NCI-H2171 (cell line): ENCODE measurements at regions not wholly inside any gene's neighbourhood (a gene's known extent, or its start where the extent isn't known, plus 50 kb on each side); places are given as distances from the start of the nearest gene placed in this dataset.
A peak's percentile ranks its signal among the peaks of the same experiment; 100 is the strongest.

ENCODE experiments used
- DNase-seq: peaks from one replicate; lab custom pipeline; 2025; lab: John Stamatoyannopoulos, UW

DNA sequence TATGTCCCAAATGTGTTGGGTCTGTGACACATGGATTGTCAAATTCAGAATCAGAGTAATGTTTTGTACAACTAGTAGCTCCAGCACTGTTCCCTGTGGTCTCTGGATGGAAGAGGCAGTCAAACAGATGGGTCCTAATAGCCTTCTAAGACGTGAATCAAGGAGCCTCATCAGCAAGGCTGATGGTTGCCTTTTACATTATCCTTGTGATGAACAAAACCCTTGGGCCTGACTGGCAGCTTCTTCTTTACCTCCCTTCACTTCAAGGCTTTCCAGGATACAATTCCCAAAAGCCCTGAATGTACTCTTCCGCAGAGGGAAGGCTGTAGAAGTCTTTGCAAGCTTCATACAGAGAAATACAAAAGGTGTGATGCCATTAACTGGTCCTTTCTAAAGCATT, 633.3 kb downstream of the USP25 start:
- DNase-seq, result no peak

DNA sequence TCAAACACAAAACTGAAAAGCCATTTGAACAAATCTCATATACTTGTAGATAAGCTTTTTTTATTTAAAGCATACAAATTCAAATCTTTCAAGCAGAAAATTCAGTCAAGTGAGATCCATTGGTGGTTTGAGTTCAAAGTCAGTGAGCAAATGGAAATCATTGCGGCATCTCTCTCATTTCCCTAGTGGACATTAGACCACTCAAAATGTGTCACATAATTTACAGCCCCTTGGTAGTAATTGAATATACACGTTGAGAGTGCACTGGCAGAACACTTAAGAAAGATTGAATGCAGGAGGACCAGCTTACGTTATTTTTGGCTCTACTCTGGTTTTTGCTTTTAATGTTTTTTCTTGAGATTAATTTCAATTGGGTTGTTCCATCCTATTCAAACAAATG, 633.7 kb downstream of the USP25 start:
- DNase-seq, result no peak

DNA sequence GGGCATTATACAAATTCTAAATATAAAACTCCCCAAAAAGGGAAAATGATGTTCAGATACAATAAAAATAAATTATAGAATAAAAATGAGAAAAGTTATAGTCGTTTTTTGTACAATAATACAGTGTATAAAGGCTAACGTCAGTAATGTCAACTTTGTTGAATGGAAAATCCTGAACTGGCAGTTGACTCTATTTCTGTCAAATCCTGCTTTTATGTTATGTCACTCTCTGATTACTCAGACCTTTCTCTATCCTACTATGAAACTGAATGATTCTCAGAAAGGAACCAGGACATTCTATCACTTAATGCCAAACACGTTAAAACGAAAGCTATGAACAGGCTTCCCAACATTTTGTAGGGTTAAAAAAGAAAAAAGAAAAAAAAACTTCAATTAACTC, 636.4 kb downstream of the USP25 start:
- DNase-seq, result no peak

DNA sequence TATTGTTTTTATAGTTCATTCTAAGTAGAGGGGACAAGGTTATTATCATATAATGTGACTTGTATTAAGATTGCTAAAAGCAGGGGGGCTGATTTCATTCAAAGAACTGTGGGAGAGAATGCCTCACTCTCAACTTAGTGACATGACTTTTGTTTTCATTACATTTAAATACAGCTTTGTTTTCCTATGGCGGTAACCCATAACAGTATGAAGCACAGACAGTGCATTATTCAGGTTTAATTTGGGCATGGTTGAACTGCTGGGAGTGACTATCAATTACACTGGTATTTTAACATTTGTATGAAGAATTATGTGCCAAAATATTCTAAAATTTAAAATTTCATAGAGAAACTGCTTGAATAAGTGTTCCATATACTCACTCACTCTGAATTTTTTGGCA, 637.3 kb downstream of the USP25 start:
- no peak for DNase-seq

DNA sequence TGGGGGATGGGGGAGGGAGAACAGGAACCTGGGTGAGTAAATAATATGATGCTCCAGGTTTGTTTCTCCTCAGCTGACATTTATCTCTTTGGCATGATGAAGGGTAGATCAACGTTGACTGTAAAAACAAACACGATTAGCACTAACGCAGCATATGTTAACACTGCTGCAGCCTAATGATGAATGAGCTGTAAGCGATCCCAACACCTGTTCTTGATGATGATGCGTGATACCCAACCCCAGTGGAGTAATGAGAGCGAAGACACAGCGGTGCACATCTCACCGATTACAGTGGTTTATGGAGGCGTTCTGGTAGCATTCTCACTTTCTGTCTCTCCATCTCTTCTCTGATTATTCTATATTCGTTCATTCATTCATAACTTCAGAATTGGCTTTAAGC, 640.4 kb downstream of the USP25 start:
- peak; percentile 12 for DNase-seq

DNA sequence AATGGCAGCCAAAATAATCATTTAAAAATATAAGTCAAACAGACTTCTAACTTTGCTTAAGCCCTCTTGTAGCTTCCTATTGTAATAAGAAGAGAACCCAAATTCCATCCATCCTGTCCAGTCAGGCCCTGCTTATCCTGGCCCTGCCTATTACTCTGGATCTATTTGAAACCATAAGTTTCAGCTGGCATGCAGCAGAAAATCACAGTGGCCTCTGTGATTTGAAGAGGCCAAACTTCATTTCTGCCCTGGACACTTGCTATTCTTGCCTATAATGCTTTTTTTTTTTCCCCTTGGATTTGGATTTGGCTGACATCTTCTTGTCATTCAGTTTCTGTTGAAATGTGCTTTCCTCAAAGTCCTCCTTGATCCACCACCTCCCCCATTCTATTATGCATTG, 642.8 kb downstream of the USP25 start:
- DNase-seq, result no peak

DNA sequence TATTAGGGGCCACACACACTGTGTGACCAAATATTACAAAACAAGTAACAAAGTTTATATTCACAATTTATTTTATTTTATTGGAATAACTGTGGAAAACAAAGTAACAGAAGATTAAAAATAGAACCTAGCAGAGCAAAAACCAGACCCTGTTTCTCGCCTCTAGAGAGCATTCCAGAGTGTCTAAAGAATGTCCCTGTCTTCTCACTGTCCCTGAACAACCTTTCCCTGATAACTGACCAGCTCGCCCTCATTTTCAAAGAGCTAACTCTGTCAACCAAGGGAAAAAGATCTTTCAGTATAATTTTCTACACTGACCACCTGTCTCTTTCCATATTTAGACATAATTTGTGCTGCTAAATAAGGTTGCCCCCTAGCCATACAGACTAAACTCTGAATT, 646.9 kb downstream of the USP25 start:
- DNase-seq, result no peak

DNA sequence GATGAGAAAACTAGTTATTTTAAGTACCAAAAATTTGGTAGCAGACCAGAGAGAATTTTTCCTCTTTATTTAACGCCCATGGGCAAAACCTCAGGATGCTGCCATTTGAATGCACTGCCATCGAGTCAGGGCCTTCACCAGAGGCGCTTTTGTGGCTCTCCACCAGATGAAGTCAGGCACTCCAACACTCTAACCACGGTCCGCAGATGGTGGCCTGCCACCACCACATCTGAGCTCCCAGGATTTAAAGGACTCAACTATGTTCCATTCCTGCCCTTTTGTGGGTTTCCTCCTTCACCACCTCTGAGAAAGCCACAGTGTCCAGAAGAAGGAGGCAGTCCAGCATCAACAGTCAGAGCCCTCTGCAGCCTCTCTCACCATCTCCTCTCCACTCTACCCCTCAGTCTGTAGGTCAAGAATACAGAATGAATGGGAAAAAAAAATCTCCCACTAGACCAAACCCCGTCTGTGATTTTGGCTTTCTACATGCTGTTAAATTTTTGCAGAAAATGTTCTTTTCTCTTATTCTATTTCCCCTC, 647.4 kb downstream of the USP25 start:
- DNase-seq, result no peak

DNA sequence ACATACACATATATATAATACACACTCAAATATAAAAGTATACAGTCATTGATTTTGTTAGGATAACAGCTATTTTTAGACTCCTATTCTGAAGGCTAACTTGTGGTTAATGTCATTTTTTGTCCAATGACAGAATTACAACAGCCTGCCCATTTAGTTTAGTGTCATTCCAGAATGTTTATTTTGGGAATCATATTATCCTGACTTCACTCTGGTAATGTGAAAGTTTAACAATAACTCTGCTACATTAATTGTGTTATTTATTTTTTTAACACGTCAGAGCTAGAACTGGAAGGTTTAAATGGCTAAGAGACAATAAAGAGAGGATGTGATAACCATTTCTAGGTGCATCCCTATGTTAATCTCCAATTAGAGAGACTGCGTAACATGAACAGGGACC, 648.1 kb downstream of the USP25 start:
- DNase-seq, result no peak

DNA sequence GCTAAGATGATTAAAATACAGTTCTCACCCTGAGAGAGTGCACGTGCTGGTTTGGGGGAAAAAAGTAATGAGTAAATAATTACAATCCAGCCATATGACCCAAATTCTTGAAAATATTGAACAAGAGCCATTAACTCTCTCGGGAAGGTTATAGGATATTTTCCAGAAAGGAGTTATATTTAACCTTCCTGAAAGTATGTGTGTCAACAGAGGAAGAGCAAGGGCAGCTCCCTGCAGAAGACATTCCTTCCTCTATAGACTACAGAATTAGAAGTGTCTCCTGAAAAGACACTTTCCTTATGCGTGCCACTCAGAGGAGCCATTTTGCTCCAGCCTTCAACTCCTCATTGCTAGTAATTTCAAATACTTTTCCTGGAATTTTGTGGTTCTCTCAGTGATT, 648.7 kb downstream of the USP25 start:
- DNase-seq, result no peak

DNA sequence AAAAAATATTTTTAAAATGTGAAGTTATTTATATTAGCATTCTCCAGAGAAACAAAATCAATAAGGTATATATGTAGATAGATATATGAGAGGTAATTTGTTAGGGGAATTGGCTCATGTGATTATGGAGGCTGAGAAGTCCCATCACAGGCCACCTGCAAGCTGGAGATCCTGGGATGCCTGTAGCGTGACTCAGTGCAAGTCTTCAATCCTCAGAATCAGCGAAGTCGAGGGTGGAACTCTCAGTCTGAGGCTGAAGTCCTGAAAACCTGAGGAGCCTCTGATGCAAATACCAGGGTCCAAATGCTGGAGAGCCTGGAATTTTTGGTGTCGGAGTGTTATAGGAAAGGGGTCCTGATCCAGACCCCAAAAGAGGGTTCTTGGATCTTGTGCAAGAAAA, 658.5 kb downstream of the USP25 start:
- DNase-seq, result no peak

DNA sequence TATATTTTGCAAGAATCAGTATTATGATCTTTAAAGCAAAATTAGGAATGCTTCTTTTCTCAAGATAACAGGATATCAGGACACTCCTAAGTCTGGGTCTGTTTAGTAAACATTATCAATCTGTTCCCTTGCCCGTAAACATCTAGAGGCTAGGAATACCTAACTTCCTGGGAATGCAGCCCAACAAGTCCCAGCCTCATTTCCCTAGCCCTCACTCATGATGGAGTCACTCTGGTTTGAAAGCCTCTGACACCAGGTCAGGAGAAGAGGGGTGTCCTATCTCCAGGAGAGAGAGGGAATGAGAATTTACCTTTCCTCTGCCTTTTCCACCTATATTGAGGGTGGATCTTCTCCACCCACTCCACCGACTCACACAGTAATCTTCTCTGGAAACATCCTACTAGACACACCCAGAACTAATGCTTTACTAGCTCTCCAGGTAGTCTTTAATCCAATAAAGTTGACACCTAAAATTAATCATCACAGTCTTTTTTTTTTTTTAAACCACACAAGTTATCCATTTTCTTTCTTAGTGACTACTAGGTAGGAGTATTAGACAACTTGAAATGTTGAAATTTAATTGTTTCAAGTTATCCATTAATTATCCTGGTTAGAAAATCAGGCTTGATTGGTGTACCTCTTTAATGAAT, 659.3 kb downstream of the USP25 start:
- DNase-seq, result no peak

DNA sequence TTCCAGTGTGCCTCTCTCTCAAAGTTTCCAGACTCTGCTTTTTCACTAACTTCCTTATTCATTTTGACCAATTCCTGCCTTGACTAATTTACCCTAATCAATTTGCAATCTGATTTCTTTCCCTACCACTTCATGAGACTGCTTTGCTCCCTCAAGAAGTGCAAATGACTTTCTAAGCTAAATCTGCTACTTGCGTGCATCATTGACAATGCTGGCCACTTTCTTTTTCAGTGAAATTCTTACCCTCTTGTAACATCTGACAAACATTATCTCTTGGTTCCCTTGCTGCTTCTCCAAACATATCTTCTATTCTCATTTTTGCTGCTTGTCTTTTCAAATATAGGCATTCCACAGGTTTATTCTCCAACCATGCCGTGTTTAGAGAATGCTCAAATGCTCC, 659.9 kb downstream of the USP25 start:
- DNase-seq, result no peak

DNA sequence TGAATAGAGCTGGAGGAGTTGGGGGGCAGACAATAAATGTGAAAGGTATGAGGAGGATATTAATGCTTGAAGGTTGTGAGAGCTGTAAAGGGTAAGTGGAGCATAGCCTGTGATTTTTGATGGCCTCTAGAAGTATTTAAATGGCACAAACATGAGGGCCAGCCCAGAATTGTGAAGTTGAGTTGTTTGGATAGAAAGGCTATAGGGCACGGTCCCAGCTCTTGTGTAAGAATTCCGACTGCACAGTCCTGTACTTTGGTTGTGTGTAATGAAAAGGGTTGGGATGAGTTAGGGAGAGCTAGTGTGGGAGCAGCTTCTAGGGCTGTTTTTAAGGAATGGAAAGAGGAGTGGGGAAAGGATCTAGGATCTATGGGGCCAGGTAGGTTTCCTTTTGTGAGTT, 665.5 kb downstream of the USP25 start:
- DNase-seq, result no peak

DNA sequence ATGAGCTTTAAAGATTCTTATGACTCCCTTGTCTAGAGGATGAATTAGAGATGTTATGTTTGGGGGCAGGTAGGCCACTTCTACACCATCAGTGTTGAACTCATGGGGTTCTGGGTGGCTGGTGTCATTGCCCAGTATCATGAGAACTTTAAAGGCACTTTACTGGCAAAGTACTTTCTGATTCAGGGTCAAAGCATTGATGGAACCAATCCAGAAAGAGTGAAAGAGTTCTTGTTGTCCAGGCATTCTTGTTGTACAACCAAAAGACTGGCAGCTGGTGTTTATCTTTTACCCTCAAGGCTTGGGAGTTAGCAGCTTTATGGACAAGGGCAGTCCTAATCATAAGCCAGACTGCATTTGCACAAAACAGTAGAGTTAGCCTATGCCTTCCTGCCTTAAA, 673.0 kb downstream of the USP25 start:
- no peak for DNase-seq

DNA sequence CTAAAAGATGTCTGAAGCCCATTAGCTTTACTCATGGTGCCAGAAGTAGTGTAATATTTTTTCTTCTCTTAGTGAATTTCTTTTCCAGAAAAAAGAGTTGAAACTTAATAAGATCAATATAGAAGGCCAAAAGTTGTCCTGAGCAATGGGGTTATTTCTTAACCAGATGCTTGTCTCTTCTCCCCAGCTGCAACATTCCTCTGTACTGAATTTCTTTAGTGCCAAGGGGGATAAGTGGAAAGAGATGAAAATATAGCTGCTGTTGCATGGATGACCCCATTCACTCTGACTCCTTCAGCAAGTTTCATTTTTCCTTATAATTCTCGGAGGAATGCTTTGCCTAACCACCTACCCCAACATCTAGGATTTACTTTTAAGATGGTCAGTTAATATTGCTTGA, 675.0 kb downstream of the USP25 start:
- no peak for DNase-seq

DNA sequence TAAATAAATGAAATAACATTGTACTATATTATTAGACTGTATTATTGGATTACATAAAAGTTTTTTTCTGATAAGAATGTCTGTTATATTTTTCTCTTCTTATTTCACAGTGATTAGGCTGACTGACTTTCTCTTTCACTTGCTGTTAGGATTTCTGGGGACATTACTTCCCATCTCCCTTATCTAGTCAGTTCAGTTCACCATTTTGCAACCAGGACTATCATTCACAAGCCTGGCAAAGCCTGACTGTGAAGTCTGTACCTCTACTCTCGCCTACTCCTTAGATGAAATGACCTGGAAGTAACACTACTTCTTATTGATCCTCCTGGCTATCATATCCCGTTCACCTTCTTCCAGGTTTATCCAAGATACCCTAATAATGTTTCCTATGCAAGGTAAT, 676.6 kb downstream of the USP25 start:
- DNase-seq, result no peak

DNA sequence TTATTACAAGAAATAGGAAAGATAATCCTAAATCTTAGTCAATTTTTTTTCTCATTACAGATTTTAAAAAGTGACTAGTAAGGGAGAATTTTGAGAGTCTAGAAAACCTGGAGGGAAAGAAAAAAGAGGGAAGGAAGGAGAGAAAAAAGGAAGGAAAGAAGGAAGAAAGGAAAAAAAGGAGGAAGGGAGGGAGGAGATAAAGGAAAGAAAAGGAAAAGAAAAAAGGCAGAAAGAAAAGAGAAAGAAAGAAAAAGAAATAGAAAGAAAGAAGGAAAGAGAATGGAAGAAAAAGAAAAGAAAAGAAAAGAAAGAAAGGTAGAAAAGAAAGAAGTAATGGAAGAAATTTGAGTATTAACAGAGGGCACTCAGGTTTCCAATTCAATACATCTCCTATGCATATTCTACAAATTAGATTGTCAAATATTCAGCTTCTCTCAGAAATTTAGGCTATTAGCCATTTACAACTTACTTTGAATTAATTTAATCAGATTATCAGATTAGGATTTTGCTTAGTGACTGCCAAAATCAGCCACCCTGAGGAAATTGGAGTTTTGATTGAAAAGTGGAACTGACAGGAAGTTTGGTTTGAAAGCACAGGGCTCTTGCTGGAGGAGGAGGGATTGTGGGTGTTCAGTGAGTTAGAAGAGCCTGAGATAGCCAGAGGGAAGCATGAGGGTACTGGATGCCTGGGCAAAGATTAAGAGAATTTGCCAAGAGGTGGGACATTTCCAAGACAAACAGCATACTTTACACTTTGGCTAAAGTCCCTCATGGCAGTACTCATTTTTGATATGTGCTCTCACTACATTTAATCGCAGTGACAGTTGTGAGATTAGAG, 677.8 kb downstream of the USP25 start:
- no peak for DNase-seq

DNA sequence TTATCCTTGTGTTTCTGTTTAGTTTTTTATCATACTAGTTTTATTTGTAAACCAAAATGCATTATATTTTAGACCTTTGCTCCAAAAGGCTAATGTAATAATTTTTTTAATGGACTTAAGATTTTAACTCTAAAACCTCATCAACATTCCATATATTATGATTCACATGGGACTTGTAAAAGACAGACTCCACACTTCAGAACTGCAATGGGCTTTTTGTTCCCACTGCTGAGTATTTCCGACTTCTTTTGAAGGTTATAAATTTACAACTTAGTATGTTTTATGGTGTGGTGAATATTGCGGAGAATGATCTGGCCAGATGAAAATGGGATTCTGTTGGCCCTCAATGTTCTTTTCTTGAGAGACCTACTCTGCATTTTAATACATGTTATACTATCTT, 678.5 kb downstream of the USP25 start:
- DNase-seq, result no peak

DNA sequence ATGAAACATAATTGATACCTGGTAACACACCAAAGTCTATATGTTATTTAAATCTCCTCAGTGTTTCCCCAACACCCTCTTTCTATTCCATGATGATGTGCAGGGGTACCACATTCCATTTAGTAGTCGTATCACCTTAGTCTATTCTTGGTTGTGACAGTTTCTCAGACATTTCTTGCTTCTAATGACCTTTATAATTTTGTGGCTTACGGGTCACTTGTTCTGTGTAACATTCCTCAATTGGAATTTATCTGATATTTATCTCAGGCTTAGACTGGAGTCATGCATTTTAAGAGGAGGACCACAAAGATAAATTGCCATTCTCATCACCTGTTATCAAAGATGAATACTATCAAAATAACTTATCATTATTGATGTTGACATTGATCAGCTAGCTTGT, 679.6 kb downstream of the USP25 start:
- no peak for DNase-seq

DNA sequence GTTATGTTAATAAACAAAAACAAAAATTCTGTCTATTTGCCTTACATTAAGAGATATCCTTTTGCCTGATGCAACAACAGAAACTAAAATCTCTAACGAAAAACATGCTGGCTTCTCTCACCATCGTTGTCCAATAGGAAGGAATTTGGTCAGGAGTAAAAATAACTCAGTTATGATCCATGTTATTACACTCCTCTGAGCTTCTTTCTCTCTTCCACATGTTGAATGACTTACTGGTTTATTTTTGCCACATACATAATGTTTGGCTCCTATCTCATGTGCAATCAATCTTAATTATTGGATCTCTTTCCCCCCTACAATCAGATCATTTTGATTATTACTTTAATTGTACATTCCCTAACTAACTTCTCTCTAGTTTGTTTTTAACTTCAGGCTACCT, 688.4 kb downstream of the USP25 start:
- no peak for DNase-seq

DNA sequence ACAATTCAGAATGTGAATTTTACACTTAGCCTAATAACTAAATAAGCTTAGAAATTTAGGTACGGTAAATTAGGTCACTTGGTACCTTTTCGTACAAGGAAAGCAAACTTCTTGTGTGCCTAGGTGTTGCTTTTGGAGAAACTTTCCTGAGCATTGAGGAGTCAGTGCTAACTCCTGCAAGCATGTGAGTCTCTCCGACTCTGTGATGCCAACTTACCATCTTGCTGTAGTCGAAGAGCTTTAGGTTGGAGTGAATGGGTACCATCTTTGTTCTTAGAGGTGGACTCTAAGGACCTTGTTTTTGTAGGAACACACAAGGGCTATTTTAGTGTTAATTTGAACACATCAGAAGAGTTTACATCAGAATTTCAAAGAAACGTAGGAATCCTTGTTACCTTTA, 688.9 kb downstream of the USP25 start:
- DNase-seq, result no peak

DNA sequence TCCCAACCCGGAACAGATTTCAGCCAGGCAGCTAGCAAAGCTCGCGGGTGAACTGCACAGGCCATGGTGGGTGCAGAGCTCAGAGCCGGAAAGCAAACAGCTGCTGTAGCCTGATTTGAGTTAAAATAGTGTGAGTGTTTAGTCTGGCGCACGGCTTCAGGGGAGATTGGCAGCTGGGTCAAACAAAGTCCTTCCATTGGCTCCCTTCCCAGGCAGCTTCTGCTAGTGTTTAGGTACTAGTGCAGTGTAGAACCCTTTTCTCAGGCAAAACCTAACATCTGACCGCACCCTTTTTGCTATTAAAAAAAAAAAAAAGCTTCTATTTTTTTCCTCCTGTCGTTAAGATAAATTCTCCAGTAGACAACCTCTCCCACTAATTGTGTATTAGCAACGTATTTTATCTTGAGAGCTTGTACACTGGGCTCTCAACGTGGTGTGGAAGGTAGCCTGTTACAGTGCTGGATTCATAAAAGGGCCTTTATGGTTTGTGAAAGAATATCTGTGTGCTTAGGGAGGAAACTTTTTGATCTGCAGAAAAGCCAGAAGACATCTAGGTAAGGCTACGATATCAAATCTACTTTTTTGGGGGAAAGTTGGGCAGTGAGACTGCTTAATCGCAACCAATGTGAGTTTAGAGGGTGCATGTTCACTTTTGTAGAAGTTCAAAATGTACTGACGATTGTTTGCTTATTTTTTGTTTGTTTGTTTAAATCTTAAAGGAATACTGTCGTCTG, 689.6 kb downstream of the USP25 start:
- DNase-seq, result no peak
